ENCODE measurements at regions not wholly inside any gene's neighbourhood (a gene's known extent, or its start where the extent isn't known, plus 50 kb on each side); places are given as distances from the start of the nearest gene placed in this dataset.

DNA sequence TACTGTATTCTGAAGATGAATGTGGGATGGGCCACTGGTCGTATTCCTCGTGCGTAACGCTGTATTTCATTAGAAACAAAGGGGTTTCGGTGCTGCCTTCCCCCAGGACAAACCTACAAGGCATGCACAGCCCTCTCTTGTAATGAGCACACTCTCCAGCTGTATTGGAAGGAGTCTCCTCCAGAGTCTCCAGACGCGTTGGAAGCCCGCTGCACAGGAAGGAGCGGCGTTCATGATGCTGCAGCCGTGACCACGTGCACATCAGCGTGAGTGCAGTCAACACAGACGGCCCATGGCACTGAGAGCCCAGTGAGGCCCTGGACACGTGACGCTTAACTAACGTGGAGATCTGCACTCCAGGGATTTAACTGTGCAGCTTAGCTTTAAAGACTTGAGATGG, 209.0 kb upstream of the IRX1 start:
- TF ChIP-seq EP300 (IDR thresholded peaks at IDR 0.05) = no peak
- TF ChIP-seq, protein P1, sequence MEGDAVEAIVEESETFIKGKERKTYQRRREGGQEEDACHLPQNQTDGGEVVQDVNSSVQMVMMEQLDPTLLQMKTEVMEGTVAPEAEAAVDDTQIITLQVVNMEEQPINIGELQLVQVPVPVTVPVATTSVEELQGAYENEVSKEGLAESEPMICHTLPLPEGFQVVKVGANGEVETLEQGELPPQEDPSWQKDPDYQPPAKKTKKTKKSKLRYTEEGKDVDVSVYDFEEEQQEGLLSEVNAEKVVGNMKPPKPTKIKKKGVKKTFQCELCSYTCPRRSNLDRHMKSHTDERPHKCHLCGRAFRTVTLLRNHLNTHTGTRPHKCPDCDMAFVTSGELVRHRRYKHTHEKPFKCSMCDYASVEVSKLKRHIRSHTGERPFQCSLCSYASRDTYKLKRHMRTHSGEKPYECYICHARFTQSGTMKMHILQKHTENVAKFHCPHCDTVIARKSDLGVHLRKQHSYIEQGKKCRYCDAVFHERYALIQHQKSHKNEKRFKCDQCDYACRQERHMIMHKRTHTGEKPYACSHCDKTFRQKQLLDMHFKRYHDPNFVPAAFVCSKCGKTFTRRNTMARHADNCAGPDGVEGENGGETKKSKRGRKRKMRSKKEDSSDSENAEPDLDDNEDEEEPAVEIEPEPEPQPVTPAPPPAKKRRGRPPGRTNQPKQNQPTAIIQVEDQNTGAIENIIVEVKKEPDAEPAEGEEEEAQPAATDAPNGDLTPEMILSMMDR (IDR thresholded peaks at IDR 0.05) = no peak

Data from tibial nerve (tissue), 4 donors.